ENCODE measurements at regions not wholly inside any gene's neighbourhood (a gene's known extent, or its start where the extent isn't known, plus 50 kb on each side); places are given as distances from the start of the nearest gene placed in this dataset.

DNA sequence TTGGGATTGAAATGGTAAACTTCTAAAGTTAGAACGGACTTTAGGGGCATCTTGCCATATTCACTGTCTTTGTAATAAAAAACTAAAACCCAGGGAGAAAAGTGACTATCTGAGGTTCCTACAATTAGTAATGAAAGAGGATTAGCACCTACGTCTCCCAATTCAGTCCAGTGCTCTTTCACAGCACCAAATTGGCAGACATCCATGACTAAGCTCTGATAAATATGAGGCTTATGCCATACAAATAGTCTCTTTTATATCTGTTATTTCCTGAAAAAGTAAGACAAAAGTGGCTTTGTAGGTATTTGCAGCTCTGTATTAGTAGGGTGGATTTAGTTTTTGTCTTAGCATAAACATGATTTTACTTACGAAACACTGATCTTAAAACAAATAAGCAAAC is 315.0 kb upstream of the NRIP1 start:
- FAIRE-seq, result no peak
- no peak for DNase-seq (ENCODE audit: insufficient read length, low spot score)
- TF ChIP-seq, protein P1, sequence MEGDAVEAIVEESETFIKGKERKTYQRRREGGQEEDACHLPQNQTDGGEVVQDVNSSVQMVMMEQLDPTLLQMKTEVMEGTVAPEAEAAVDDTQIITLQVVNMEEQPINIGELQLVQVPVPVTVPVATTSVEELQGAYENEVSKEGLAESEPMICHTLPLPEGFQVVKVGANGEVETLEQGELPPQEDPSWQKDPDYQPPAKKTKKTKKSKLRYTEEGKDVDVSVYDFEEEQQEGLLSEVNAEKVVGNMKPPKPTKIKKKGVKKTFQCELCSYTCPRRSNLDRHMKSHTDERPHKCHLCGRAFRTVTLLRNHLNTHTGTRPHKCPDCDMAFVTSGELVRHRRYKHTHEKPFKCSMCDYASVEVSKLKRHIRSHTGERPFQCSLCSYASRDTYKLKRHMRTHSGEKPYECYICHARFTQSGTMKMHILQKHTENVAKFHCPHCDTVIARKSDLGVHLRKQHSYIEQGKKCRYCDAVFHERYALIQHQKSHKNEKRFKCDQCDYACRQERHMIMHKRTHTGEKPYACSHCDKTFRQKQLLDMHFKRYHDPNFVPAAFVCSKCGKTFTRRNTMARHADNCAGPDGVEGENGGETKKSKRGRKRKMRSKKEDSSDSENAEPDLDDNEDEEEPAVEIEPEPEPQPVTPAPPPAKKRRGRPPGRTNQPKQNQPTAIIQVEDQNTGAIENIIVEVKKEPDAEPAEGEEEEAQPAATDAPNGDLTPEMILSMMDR (IDR thresholded peaks at IDR 0.05; ENCODE audit: insufficient read depth, missing control alignments), result no peak

DNA sequence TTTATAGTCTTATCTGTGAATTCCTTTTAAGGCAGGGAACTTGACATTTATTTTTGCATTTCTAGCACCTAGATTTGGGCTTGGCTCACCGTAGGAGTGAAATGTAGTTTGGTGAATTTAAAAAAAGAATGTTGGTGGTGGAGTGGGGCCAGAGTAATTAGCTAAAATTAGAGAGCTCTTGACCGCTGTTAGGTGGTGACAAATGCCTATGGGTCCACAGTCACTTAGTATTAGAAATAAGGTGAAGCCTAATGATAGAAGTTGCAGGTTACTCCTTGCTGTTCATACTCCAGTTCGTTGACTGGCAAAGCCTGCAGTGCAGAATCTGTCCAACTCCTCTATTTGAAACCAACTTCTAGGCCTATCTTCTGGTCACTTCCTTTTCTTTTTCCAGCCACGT is 318.8 kb upstream of the NRIP1 start:
- no peak for DNase-seq (ENCODE audit: insufficient read length, low spot score)
- FAIRE-seq, result no peak
- TF ChIP-seq, protein P1 (IDR thresholded peaks at IDR 0.05; ENCODE audit: insufficient read depth, missing control alignments), result no peak

DNA sequence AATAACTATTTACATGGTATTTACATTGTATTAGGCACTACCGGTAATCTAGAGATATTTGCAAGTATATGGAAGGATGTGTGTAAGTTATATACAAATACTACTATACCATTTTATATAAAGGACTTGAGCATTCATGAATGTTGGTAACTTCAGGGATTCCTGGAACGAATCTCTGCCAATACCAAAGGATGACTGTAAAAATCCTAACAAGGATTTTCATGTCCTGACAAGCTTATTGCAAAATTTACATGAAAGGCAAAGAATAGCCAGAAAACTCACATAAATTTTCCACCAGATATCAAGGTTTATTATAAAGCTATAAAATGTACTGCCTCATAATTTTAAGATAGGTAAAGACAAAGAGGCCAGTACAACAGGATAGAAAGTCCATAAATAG is 325.2 kb upstream of the NRIP1 start:
- TF ChIP-seq, protein P1 (IDR thresholded peaks at IDR 0.05; ENCODE audit: insufficient read depth, missing control alignments), result no peak
- no peak for DNase-seq (ENCODE audit: insufficient read length, low spot score)
- FAIRE-seq, result no peak

DNA sequence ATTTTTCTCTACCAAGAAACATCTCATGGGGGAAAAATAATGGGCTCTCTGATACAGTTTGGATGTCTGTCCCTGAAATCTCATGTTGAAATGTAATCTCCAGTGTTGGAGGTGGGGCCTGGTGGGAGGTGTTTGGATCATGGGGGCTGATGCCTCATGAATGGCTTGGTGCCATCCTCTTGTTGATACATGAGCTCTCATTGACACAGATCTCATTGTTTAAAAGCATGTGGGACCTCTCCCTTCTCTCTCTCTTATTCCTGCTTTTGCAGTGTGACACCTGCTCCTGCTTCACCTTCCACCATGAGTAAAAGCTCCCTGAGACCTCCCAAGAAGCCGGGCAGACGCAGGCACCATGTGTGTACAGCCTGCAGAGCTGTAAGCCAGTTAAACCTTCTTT is 332.5 kb upstream of the NRIP1 start:
- DNase-seq (ENCODE audit: insufficient read length, low spot score), result no peak
- TF ChIP-seq, protein P1 (IDR thresholded peaks at IDR 0.05; ENCODE audit: insufficient read depth, missing control alignments), result no peak
- no peak for FAIRE-seq

DNA sequence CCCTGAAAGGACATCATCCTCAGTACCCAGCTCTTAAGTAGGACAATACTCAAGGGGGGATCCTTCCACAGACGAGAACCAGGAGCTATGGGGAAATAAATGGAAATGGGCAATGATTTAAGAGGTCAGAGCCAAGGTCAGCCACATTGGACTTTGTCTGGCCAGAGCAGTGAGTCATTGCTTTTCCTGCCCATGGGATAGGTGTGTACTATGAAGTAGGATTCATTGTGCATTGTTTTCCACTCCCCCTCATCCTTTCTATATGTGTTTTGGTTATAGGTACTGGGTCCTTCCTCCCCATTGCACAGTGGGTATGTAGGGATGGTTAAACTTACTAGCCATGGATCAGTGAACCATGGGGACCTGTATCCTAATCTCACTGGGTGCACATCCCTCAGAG is 328.9 kb upstream of the USP25 start:
- TF ChIP-seq, protein P1 (IDR thresholded peaks at IDR 0.05; ENCODE audit: insufficient read depth, missing control alignments), result no peak
- no peak for DNase-seq (ENCODE audit: insufficient read length, low spot score)
- FAIRE-seq, result no peak

DNA sequence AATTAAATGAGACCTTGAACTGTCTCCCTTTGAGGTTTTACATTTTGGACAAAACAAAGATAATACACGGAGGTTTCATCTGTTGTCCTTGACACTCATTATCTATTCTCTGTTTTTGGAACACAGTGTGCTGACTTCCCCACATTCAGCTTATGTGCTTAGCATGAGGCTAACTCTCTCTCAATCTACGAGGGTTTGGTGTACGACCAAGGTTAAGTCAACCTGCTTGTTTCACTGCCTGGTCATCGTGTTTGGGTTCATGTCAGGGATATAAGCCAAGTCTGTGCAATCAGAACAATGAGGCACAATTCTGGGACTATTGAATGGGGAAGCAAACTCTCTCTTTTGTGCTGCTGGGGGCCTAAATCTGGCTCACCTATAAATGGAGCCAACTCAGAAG is 328.5 kb upstream of the USP25 start:
- no peak for FAIRE-seq
- no peak for DNase-seq (ENCODE audit: insufficient read length, low spot score)
- TF ChIP-seq, protein P1 (IDR thresholded peaks at IDR 0.05; ENCODE audit: insufficient read depth, missing control alignments), result no peak

DNA sequence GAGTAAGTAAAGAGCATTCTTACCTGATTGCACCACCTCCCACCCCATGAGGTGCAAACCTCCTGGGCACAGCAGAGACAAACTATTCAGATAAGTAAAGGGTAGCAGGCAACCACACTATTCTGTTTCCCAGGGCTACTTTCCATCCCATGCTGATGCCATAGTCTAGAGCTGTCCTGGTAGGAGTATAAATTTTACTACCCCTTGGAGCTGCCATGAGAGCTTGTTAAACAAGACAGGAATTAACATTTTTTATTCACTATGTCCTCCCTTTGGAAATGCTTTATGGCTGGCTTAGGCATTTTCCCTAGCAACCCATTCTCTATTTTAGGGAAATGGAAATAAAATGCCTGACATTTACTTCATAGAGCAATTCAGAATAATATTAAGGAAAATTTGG is 324.6 kb upstream of the USP25 start:
- TF ChIP-seq, protein P1 (IDR thresholded peaks at IDR 0.05; ENCODE audit: insufficient read depth, missing control alignments), result no peak
- DNase-seq (ENCODE audit: insufficient read length, low spot score) (no peak), FAIRE-seq (no peak)

Measured in D721Med (cell line).